H9 (cell line): ENCODE measurements at regions not wholly inside any gene's neighbourhood (a gene's known extent, or its start where the extent isn't known, plus 50 kb on each side); places are given as distances from the start of the nearest gene placed in this dataset.

Experiments used
- DNase-seq: peaks from one replicate; pipeline ENCODE4 v3.0.0-alpha.2; 2017
- H2AFZ ChIP-seq: one replicate; pipeline ENCODE4 v1.6.1; 2013; ENCODE audit warnings: mild to moderate bottlenecking, low read length, control low read depth, moderate library complexity
- H2AK5ac ChIP-seq: 2 replicates; pipeline ENCODE4 v1.6.1; 2013; ENCODE audit warnings: low read length, control low read depth, mixed read lengths; ENCODE audit not compliant: insufficient read length
- H2BK120ac ChIP-seq: one replicate; pipeline ENCODE4 v1.6.1; 2013; ENCODE audit warnings: low read depth, mild to moderate bottlenecking, low read length, control low read depth, inconsistent platforms; ENCODE audit not compliant: poor library complexity, severe bottlenecking
- H2BK12ac ChIP-seq: 2 replicates; pipeline ENCODE4 v1.6.1; 2013; ENCODE audit warnings: low read length, control low read depth, mixed read lengths, low read depth; ENCODE audit not compliant: insufficient read length
- H2BK15ac ChIP-seq: 2 replicates; pipeline ENCODE4 v1.6.1; 2013; ENCODE audit warnings: low read depth, low read length, control low read depth
- H2BK20ac ChIP-seq: one replicate; pipeline ENCODE4 v1.6.1; 2013; ENCODE audit warnings: low read depth, mild to moderate bottlenecking, low read length, control low read depth, inconsistent platforms; ENCODE audit not compliant: poor library complexity, severe bottlenecking
- H2BK5ac ChIP-seq: 2 replicates; pipeline ENCODE4 v1.6.1; 2013; ENCODE audit warnings: low read length, control low read depth, mixed read lengths; ENCODE audit not compliant: insufficient read length
- H3K14ac ChIP-seq: 2 replicates; pipeline ENCODE4 v1.6.1; 2013; ENCODE audit warnings: low read length, control low read depth; ENCODE audit not compliant: insufficient read depth
- H3K18ac ChIP-seq: 2 replicates; pipeline ENCODE4 v1.6.1; 2013; ENCODE audit warnings: low read depth, mild to moderate bottlenecking, mixed read lengths, low read length, control low read depth; ENCODE audit not compliant: insufficient read length
- H3K23ac ChIP-seq: 2 replicates; pipeline ENCODE4 v1.6.1; 2013; ENCODE audit warnings: low read length, control low read depth, mixed read lengths, low read depth; ENCODE audit not compliant: insufficient read length
- H3K23me2 ChIP-seq: 2 replicates; pipeline ENCODE4 v1.6.1; 2013; ENCODE audit warnings: low read depth, mild to moderate bottlenecking, mixed read lengths, low read length, control low read depth; ENCODE audit not compliant: insufficient read length, poor library complexity, severe bottlenecking
- H3K27ac ChIP-seq: 2 replicates; pipeline ENCODE4 v1.5.1; 2013; ENCODE audit warnings: low read length, control low read depth, mixed read lengths, low read depth; ENCODE audit not compliant: insufficient read length
- H3K27me3 ChIP-seq: 2 replicates; pipeline ENCODE4 v1.6.1; 2013; ENCODE audit warnings: low read length, control low read depth, inconsistent platforms; ENCODE audit not compliant: insufficient read depth
- H3K4ac ChIP-seq: 2 replicates; pipeline ENCODE4 v1.6.1; 2013; ENCODE audit warnings: low read depth, mild to moderate bottlenecking, control low read depth, inconsistent platforms, low read length, moderate library complexity
- H3K4me1 ChIP-seq: 2 replicates; pipeline ENCODE4 v1.6.1; 2013; ENCODE audit warnings: low read length, control low read depth, inconsistent platforms; ENCODE audit not compliant: insufficient read depth
- H3K4me2 ChIP-seq: 2 replicates; pipeline ENCODE4 v1.6.1; 2013; ENCODE audit warnings: low read length, control low read depth, mixed read lengths; ENCODE audit not compliant: insufficient read length, insufficient read depth
- H3K56ac ChIP-seq: 2 replicates; pipeline ENCODE4 v1.6.1; 2013; ENCODE audit warnings: low read depth, mild to moderate bottlenecking, mixed read lengths, low read length, control low read depth; ENCODE audit not compliant: insufficient read length
- H3K79me1 ChIP-seq: 2 replicates; pipeline ENCODE4 v1.6.1; 2013; ENCODE audit warnings: low read depth, mild to moderate bottlenecking, moderate library complexity, low read length, control low read depth, inconsistent platforms; ENCODE audit not compliant: insufficient read depth, poor library complexity, severe bottlenecking
- H3K79me2 ChIP-seq: 2 replicates; pipeline ENCODE4 v1.6.1; 2013; ENCODE audit warnings: low read length, control low read depth, inconsistent platforms; ENCODE audit not compliant: insufficient read depth
- H3K9ac ChIP-seq: 2 replicates; pipeline ENCODE4 v1.6.1; 2013; ENCODE audit warnings: low read length, control low read depth, mixed read lengths; ENCODE audit not compliant: insufficient read length; ENCODE audit errors: extremely low read depth
- H3K9me3 ChIP-seq: one replicate; pipeline ENCODE4 v1.6.1; 2013; ENCODE audit warnings: low read depth, low read length, inconsistent platforms; ENCODE audit not compliant: control insufficient read depth
- H3T11ph ChIP-seq: one replicate; pipeline ENCODE4 v1.6.1; 2013; ENCODE audit warnings: mild to moderate bottlenecking, low read length, control low read depth, inconsistent platforms
- H4K20me1 ChIP-seq: one replicate; pipeline ENCODE4 v1.6.1; 2013; ENCODE audit not compliant: control insufficient read depth, insufficient read length, insufficient read depth
- H4K5ac ChIP-seq: 2 replicates; pipeline ENCODE4 v1.6.1; 2013; ENCODE audit warnings: low read depth, mild to moderate bottlenecking, mixed read lengths, low read length, control low read depth; ENCODE audit not compliant: insufficient read length
- H4K8ac ChIP-seq: replicated peaks from 2 replicates; pipeline ENCODE4 v1.6.1; 2013; ENCODE audit warnings: low read length, control low read depth, mixed read lengths, low read depth; ENCODE audit not compliant: insufficient read length
- H4K91ac ChIP-seq: 2 replicates; pipeline ENCODE4 v1.6.1; 2013; ENCODE audit warnings: low read depth, mild to moderate bottlenecking, moderate library complexity, mixed read lengths, low read length, control low read depth; ENCODE audit not compliant: insufficient read length
- H3K27ac Mint-ChIP-seq, 3 experiments: 2 replicates in 2 of 3; 3 replicates in 1 of 3; pipeline ENCODE4 v1.8.0; 2020 to 2021; ENCODE audit warnings: mixed read lengths in 3 of 3, mild to moderate bottlenecking in 1 of 3, moderate library complexity in 1 of 3
- H3K27me3 Mint-ChIP-seq: 2 replicates; pipeline ENCODE4 v1.8.0; 2021; ENCODE audit warnings: low read depth, mild to moderate bottlenecking, moderate library complexity, mixed read lengths
- H3K36me3 Mint-ChIP-seq, 3 experiments: 2 replicates in 2 of 3; 3 replicates in 1 of 3; pipeline ENCODE4 v1.8.0; 2020 to 2021; ENCODE audit warnings: low read depth in 3 of 3, mixed read lengths in 3 of 3; ENCODE audit not compliant: insufficient read depth in 1 of 3
- H3K4me1 Mint-ChIP-seq, 2 experiments: 2 replicates each; pipeline ENCODE4 v1.8.0; 2020; ENCODE audit warnings: mixed read lengths in 2 of 2
- H3K4me3 Mint-ChIP-seq, 2 experiments: 2 replicates in 1 of 2; 3 replicates in 1 of 2; pipeline ENCODE4 v1.8.0; 2020 to 2021; ENCODE audit warnings: mild to moderate bottlenecking in 2 of 2, mixed read lengths in 2 of 2, moderate library complexity in 1 of 2
- H3K9me3 Mint-ChIP-seq, 2 experiments: 2 replicates in 1 of 2; 3 replicates in 1 of 2; pipeline ENCODE4 v1.8.0; 2020; ENCODE audit warnings: mild to moderate bottlenecking in 2 of 2, mixed read lengths in 2 of 2, moderate library complexity in 1 of 2
- WGBS: extraction: QIAGEN DNeasy Blood & Tissue Kit; methylation state at CpG from one replicate; pipeline ENCODE4 v1.1.7; 2013; ENCODE audit warnings: missing lambda C conversion rate, low lambda C conversion rate, mixed read lengths; ENCODE audit not compliant: insufficient read length; ENCODE audit errors: extremely low coverage; 5-methylcytosine and 5-hydroxymethylcytosine counted together
- TF ChIP-seq, protein P1 (sequence below): fragments of 200-600 bp; sonication (generic); conservative IDR thresholded peaks from 3 replicates; pipeline ENCODE4 v1.8.0; 2021; ENCODE audit warnings: antibody characterized with exemption, mild to moderate bottlenecking

DNA sequence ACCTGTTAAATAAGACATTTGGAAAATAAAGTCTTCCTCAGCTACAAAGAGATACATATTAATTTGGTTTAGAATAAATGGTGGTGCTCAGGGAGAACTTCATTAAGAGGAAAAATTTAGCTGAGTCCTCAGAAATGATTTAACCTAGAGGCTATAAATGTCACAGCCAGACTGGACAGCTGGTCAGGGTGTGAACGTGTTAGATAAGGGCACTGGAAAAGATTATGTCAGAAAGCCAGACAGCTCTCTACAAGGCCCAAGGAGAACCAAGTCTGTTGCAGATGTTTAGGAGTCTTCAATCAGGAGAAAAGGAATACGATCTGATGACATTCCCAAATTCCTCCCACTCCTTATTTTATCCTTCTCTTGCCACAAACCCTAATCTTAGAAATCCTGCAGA lies 265.2 kb downstream of the MAT2B start:
- Histone ChIP-seq H2BK12ac (no peak overlapping the region), H3K18ac (no peak overlapping the region), H3K23me2 (no peaks in the 10 kb centered on the region), H4K91ac (no peak overlapping the region), H3K9me3 (no peaks in the 10 kb centered on the region), H2BK20ac (no peak overlapping the region), H2BK120ac (no peak overlapping the region), H3K23ac (no peak overlapping the region), H3K56ac (no peak overlapping the region), H3K4ac (no peak overlapping the region), H3T11ph (no peak overlapping the region), H2BK5ac (no peak overlapping the region), H4K5ac (no peak overlapping the region), H3K9ac (no peak overlapping the region), H3K27me3 (no peaks in the 10 kb centered on the region), H2AK5ac (no peak overlapping the region), H3K79me2 (no peaks in the 10 kb centered on the region), H3K4me1 (no peaks in the 10 kb centered on the region), H3K79me1 (no peaks in the 10 kb centered on the region), H2BK15ac (no peak overlapping the region), H3K14ac (no peak overlapping the region), H4K20me1 (no peaks in the 10 kb centered on the region), H4K8ac (no peak overlapping the region), H2AFZ (no peak overlapping the region), H3K27ac (no peak overlapping the region), H3K4me2 (no peak overlapping the region)
- no peak overlapping the region for H3K4me3 Mint-ChIP-seq
- H3K36me3 Mint-ChIP-seq: no peaks in the 10 kb centered on the region
- H3K27me3 Mint-ChIP-seq: no peaks in the 10 kb centered on the region; the same call in 1 of the 2 replicates
- peaks cover 4% of the 10 kb centered on the region in 2 experiments for H3K4me1 Mint-ChIP-seq
- H3K9me3 Mint-ChIP-seq: no peaks in the 10 kb centered on the region
- WGBS: no CpG with 5 or more reads among the region's 2 CpGs
- no peak for DNase-seq
- H3K27ac Mint-ChIP-seq: no peak overlapping the region
- TF ChIP-seq, protein P1, sequence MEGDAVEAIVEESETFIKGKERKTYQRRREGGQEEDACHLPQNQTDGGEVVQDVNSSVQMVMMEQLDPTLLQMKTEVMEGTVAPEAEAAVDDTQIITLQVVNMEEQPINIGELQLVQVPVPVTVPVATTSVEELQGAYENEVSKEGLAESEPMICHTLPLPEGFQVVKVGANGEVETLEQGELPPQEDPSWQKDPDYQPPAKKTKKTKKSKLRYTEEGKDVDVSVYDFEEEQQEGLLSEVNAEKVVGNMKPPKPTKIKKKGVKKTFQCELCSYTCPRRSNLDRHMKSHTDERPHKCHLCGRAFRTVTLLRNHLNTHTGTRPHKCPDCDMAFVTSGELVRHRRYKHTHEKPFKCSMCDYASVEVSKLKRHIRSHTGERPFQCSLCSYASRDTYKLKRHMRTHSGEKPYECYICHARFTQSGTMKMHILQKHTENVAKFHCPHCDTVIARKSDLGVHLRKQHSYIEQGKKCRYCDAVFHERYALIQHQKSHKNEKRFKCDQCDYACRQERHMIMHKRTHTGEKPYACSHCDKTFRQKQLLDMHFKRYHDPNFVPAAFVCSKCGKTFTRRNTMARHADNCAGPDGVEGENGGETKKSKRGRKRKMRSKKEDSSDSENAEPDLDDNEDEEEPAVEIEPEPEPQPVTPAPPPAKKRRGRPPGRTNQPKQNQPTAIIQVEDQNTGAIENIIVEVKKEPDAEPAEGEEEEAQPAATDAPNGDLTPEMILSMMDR: no peak
